GM12892 (cell line): ENCODE measurements at regions not wholly inside any gene's neighbourhood (a gene's known extent, or its start where the extent isn't known, plus 50 kb on each side); places are given as distances from the start of the nearest gene placed in this dataset.

Experiments
- POLR2A ChIP-seq: IDR thresholded peaks from 2 replicates; pipeline ENCODE4 v1.6.1; 2011; ENCODE audit warnings: low read depth, low read length, control low read depth
- POLR2AphosphoS5 ChIP-seq: IDR thresholded peaks from 2 replicates; pipeline ENCODE4 v1.6.1; 2011; ENCODE audit warnings: low read depth, low read length, control low read depth

DNA sequence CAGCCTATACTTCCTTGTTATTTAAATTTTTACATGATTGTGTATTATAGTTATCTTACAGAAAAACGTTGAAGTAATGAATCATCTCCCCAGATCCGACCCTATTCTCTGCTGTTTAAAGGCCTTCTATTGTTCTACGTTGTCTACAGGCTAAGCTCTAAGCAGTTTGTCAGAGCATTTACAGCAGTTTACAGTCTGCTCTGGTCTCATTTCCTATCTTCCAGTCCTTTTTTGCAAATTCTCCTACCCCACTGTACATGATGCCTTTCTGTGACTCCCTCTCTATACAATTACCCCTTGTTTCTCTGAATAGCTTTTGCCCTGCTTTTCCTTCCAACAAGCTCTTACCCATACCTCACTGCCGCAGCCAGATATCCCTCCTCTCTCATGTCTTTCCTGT is 319.2 kb upstream of the FMN2 start:
- TF ChIP-seq POLR2AphosphoS5 (no peak), POLR2A (no peak)
